ENCODE measurements at regions not wholly inside any gene's neighbourhood (a gene's known extent, or its start where the extent isn't known, plus 50 kb on each side); places are given as distances from the start of the nearest gene placed in this dataset.

GRCh38 chr14:98582276-98582675 is 689.7 kb downstream of the BCL11B start:
- no peak for DNase-seq
- TF ChIP-seq CTCF (conservative IDR thresholded peaks at IDR 0.05): no peak
- no peak overlapping the region for H3K27ac Mint-ChIP-seq
- 65 to 75% methylated on average over 7 of the region's 7 CpGs for WGBS, 2 experiments (ENCODE audit: insufficient coverage in 1 of 2, insufficient read length in 1 of 2)
- no peaks in the 10 kb centered on the region for H3K27me3 ChIP-seq (ENCODE audit: control insufficient read depth, insufficient read depth, low read length, poor library complexity, severe bottlenecking)
- no peaks in the 10 kb centered on the region for H3K9me3 Mint-ChIP-seq
- H3K36me3 Mint-ChIP-seq (ENCODE audit: low read depth): no peaks in the 10 kb centered on the region
- no peak overlapping the region for H3K4me3 ChIP-seq (ENCODE audit: low read length)
- H3K36me3 ChIP-seq (ENCODE audit: control insufficient read depth, insufficient read depth, low read length): no peaks in the 10 kb centered on the region
- no peak overlapping the region for H3K27ac ChIP-seq (ENCODE audit: low read depth, low read length)
- H3K4me1 Mint-ChIP-seq: no peaks in the 10 kb centered on the region
- no peaks in the 10 kb centered on the region for H3K9me3 ChIP-seq (ENCODE audit: control insufficient read depth, low read length)
- H3K4me1 ChIP-seq (ENCODE audit: control insufficient read depth, insufficient read depth, low read length): no peaks in the 10 kb centered on the region
- no peak overlapping the region for H3K9ac ChIP-seq (ENCODE audit: extremely low read depth, low read length, poor library complexity, severe bottlenecking)
- peaks cover 8% of the 10 kb centered on the region for H3K27me3 Mint-ChIP-seq (ENCODE audit: insufficient read depth)
- H3K4me3 Mint-ChIP-seq: no peak overlapping the region

- no peaks in the 10 kb centered on the region for H3K27me3 Mint-ChIP-seq (ENCODE audit: insufficient read depth)
- H3K27ac Mint-ChIP-seq: no peak overlapping the region
- no peak overlapping the region for H3K9ac ChIP-seq (ENCODE audit: extremely low read depth, low read length, poor library complexity, severe bottlenecking)
- no peaks in the 10 kb centered on the region for H3K4me1 Mint-ChIP-seq
- H3K9me3 Mint-ChIP-seq: peaks cover 6% of the 10 kb centered on the region
- H3K27me3 ChIP-seq (ENCODE audit: control insufficient read depth, insufficient read depth, low read length, poor library complexity, severe bottlenecking): no peaks in the 10 kb centered on the region
- DNase-seq: no peak
- WGBS, 2 experiments (ENCODE audit: insufficient coverage in 1 of 2, insufficient read length in 1 of 2): 84 to 88% methylated on average over 5 to 6 of the region's 6 CpGs
- no peaks in the 10 kb centered on the region for H3K9me3 ChIP-seq (ENCODE audit: control insufficient read depth, low read length)
- no peak for TF ChIP-seq CTCF (conservative IDR thresholded peaks at IDR 0.05)
- H3K4me3 ChIP-seq (ENCODE audit: low read length): no peak overlapping the region
- H3K4me3 Mint-ChIP-seq: no peak overlapping the region
- H3K36me3 Mint-ChIP-seq (ENCODE audit: low read depth): no peaks in the 10 kb centered on the region
- no peak overlapping the region for H3K27ac ChIP-seq (ENCODE audit: low read depth, low read length)
- no peaks in the 10 kb centered on the region for H3K36me3 ChIP-seq (ENCODE audit: control insufficient read depth, insufficient read depth, low read length)
- H3K4me1 ChIP-seq (ENCODE audit: control insufficient read depth, insufficient read depth, low read length): no peaks in the 10 kb centered on the region
These were observed 680.8 kb downstream of the BCL11B start for GRCh38 chr14:98591161-98591560.

- H3K27ac Mint-ChIP-seq: no peak overlapping the region
- H3K36me3 Mint-ChIP-seq (ENCODE audit: low read depth): no peaks in the 10 kb centered on the region
- 95 to 97% methylated on average over 10 to 21 of the region's 21 CpGs for WGBS, 2 experiments (ENCODE audit: insufficient coverage in 1 of 2, insufficient read length in 1 of 2)
- Histone ChIP-seq H3K36me3 (ENCODE audit: control insufficient read depth, insufficient read depth, low read length) (no peaks in the 10 kb centered on the region), H3K9me3 (ENCODE audit: control insufficient read depth, low read length) (no peaks in the 10 kb centered on the region), H3K4me1 (ENCODE audit: control insufficient read depth, insufficient read depth, low read length) (no peaks in the 10 kb centered on the region), H3K27ac (ENCODE audit: low read depth, low read length) (peak overlapping the region; percentile 76), H3K9ac (ENCODE audit: extremely low read depth, low read length, poor library complexity, severe bottlenecking) (no peak overlapping the region), H3K27me3 (ENCODE audit: control insufficient read depth, insufficient read depth, low read length, poor library complexity, severe bottlenecking) (no peaks in the 10 kb centered on the region), H3K4me3 (ENCODE audit: low read length) (no peak overlapping the region)
- no peak for TF ChIP-seq CTCF (conservative IDR thresholded peaks at IDR 0.05)
- no peak for DNase-seq
- H3K9me3 Mint-ChIP-seq: peaks cover 19% of the 10 kb centered on the region
- H3K4me1 Mint-ChIP-seq: no peaks in the 10 kb centered on the region
- no peak overlapping the region for H3K4me3 Mint-ChIP-seq
- no peaks in the 10 kb centered on the region for H3K27me3 Mint-ChIP-seq (ENCODE audit: insufficient read depth)
These were observed 679.3 kb downstream of the BCL11B start for GRCh38 chr14:98592611-98593170.

All from endodermal cell (in vitro differentiated cells).